GM21825 (cell line): ENCODE measurements at regions not wholly inside any gene's neighbourhood (a gene's known extent, or its start where the extent isn't known, plus 50 kb on each side); places are given as distances from the start of the nearest gene placed in this dataset.

ENCODE experiments used
- ATAC-seq: cut with Tn5 transposase; IDR thresholded peaks from one replicate; pipeline ENCODE4 v1.9.1; 2021; ENCODE audit warnings: mild to moderate bottlenecking, moderate library complexity; ENCODE audit not compliant: unreplicated experiment

DNA sequence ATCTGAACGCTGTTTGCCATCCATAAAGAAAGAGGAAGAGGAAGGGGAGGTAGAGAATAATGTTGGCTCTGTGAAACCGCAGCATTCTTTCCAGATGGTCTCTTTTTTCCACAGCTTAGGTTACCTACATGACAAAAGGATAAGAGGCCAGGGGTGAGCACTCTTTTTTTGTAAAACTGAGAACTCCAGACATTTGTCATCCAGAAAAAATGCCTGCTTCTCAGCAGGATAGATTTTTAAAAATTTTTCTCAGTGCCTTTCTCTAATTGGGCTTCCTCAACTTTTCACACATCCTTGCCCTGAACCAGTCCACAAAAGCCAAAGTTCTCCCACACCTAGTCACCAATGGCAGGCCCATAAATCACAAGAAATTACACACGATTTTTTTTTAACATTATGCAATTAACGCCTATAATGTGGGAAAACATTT is 158.1 kb upstream of the TENM3 start:
- ATAC-seq = no peak

DNA sequence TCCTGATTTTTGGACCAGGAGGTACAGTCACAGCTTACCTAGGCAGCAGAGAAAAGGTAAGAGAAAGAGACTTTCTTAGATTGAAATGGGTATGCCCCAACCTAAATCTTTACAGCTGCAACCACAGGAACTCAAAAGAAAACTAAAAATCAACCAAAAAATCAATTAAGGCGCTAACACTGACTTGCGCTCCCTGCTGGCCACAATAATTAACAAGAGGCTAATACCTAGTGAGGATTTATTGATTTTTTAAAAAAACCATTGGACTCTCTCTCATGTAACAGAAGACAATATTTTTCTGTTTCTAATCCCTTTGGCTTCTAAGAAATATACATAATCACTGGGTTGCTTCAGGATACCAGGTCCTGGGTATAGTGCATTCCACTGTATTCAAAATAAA is 153.9 kb upstream of the TENM3 start:
- ATAC-seq = no peak

DNA sequence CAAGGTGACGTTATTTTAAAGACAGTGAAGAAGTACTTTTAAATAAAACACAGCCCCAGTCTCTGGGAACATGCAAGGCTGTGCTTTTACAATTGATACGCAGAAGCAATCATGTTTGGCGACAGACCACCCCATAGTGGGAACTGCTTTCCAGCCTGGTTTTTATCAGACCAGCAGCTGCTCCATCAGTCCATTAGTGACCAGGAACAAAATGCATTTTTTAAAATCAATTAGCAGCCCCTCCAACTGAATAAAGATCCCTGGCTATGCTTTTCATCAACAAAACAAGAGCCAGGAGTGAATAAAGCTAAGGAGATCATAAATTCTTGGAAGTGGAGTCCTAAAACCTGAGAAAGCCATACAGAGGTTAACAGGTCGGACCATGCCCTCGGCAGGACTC is 153.0 kb upstream of the TENM3 start:
- ATAC-seq = no peak

DNA sequence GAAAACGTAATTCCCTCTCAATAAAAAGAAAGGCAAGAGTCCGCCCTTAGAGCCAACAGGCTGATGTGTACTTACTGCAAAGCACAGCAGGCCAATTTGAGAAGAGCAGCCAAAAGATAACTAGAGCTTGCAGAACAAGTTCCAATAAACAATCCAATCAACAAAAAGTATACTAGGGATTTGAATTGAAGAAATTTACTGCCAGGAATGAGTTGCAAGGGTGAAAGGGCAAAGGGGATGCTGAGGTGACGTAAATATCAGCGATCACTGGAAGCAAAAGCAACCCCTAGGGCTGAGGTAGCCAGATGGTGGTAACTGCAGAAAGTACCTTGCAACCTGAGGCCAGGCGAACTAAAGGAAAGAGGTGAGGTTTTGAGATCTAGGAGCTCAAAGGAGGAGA is 152.1 kb upstream of the TENM3 start:
- no peak for ATAC-seq

DNA sequence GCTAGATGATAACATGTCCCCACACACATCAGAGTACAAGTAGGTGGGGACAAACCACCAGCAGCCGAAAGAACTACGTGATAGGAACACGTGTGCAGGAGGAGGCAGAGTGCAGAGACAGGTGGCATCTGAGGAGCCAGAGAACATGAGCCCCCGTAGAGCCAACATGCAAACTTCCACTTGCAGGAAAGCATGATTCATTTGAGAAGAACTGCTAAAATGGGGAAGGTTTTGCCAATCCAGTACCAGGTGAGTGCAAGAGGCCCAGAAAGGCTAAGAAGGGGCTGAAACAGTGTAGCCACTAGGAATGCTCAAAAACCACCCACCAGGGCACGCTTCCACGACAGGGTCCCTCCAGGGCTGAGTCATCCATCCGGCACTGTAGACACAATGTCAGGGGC is 149.8 kb upstream of the TENM3 start:
- ATAC-seq = no peak

DNA sequence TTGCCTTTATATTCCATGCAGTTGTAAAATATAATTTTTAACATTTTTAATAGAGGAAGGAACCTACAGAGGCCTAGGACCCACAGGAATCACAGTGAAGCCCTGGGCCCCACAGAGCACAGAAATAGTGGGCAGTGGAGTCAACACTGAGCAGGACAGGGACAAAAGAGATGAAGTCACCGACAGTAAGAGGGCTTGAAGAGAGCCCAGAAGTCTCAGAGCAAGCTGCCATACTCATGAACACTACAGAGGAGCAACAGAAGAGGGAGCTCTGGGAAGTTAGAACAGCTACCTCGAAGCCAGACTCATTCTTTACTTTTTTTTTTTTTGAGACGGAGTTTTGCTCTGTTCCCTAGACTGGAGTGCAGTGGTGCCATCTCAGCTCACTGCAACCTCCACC is 149.3 kb upstream of the TENM3 start:
- ATAC-seq = no peak

DNA sequence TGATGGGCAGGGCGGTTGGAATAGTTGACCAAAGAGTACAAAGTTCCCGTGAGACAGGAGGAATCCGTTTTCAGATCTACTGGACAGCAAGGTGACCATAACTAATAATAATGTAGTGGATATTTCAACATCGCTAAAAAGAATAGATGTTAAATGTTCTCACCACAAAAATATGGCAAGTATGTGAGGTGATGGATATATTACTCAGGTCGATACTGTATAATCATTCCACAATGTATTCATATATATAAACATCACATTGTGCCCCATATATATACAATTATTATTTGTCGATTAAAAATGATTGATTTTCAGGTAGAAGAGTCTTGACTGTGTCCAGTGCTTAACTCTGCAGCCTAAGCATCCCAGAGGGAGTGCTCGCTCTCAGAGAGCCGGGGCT is 141.6 kb upstream of the TENM3 start:
- no peak for ATAC-seq

DNA sequence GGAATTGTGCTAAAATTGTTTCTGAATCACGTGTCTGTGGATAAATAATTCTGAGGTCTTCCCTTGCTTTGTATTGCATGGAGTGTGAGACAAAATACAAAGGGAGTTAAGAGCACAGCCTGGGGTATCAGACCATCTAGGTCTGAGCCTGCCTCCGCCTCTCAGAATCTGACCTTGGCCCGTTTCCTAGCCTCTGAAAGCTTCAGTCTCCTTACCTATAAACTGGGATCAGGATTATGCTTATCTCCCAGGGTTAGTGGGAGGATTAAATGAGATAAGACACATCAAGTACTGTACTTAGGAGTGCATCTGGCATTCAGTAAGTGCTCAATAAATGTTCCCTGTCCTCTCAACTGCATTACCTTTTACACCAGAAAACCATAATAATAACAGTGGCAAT is 140.6 kb upstream of the TENM3 start:
- ATAC-seq = no peak

DNA sequence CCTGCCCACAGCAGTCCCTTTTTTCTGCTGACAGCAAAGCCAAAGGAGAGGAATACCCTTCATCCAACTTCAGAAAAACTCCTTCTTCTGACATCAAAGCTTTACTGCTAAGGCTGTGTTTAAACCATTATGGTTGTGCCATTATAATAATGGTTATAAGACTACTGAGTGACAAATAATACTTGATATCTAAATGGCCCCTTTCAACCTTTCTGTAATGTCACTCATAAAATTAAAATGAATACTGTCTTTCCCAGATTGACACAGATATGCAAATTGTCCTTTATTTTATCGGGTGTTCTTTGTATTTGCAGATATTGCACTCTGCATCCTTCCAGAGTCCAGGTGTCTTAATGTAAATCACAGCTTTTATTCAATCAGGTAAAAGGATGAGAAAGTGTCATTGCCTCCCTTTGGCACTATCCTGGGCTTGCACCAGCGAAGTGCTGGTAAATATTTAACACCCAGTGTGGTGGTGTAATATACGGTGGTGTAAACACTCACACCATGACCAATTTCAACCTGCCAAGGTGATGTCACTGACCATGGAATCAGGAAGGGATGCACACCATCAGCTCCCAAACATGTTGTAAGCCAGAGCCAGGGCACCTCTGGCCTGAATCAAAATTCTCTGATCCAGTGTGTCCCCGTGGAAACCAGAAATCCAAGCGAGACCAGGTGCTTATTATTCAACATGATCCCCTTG is 139.4 kb upstream of the TENM3 start:
- no peak for ATAC-seq

DNA sequence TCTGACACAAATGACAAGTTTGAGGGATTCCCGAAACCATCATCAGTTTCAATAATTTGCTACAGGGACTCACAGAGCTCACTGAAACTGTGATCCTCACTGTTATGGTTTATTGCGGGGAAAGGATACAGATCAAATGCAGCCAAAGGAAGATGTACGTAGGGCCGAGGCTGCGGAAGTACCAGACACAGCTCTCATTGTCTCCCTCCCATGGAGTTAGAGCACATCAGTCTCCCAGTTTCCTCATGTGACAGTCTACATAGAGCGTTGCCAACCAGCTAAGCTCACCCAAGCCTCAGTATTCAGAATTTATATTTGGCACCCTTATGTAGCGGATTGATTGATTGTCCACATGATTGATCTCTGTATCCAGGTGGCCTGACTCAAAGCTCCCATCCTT is 137.8 kb upstream of the TENM3 start:
- no peak for ATAC-seq

DNA sequence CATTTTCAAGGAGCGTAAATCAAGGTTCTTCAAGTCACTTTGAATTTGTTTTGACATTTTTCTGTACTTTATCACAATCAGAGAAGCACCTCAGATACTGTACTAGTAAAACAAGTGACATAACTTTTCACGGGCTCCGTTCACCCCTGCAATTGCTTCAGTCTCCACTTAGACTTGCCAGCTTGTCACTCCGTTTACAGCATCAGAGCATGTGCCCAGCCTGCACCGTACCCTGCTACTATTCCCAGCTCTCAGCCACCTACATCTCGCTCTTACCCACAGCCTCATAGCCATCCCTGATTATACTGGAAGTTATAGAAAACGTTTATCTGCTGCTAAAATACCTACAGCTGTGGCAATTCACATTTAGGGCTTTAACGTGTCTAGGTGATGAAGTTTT is 135.3 kb upstream of the TENM3 start:
- no peak for ATAC-seq

DNA sequence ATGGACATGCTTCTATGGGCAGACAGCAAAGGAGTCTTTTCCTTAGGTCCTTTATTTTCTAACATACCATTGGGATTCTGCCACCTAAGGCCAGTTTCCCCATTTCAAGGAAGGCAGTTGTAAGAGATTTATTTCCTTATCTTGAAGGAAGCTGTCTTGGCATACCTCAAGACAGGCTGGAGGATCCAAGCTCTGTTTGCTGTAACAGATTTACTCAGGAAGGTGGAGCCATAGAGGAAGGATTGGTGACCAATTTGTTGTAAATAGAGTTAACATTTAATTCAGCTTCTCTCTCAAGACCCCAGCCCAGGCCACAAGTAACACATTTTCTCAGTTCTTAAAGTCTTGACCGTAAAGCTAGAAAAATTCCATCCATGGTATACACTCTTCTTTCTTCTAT is 131.6 kb upstream of the TENM3 start:
- no peak for ATAC-seq

DNA sequence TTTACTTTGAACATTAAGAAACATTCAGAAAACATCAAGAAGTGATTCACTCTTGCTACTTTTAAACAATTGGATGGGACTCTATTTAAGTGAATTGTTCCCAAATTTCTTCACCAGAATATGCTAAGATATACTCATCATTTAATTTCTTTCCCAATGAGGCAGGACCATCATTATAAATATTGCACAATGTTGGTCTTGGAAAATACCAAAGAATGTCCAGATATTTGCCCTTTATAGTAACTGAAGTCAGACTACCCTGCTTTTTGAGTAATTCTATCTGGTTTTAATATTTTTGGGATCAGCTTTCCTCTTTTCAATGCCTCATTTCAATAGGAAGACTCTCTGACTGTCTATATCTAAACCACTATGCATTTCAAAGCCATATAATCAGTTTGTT is 129.4 kb upstream of the TENM3 start:
- no peak for ATAC-seq

DNA sequence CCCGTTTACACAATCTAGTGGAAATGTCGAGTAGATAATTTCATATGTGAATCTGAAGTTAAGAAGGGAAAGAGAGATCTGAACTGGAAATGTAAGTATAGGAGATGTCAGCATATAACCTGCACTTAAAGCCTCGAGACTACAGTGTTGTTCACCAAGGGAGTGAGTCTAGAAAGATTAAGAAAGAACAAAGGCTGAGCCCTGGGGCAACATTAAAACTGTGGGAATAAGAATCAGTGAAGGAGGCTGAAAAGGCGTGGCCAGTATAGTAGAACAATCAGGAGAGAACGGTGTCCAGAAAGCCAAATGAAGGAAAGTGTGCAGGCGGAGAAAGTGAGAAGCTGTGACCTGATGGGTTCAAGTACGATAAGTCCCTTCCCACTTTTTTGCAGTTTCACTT is 118.8 kb upstream of the TENM3 start:
- ATAC-seq = no peak

DNA sequence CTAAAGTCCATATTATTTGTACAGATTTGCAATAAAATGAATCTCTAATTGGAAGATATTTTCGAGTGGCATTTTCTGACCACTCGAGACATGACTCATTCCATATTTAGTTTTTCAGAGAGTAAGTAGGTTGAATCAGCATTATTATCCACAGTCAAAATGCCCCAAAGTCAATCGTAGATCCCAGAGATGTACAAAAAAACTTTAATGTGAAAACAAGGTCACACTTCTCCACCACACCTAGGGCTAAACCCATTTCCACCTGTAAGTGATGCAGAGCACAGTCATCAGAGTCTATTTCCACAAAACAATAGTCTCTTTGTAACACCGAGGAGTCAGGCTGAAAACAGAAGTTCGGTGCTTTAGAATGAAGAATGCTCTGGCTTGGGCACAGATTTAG is 117.1 kb upstream of the TENM3 start:
- ATAC-seq = no peak

DNA sequence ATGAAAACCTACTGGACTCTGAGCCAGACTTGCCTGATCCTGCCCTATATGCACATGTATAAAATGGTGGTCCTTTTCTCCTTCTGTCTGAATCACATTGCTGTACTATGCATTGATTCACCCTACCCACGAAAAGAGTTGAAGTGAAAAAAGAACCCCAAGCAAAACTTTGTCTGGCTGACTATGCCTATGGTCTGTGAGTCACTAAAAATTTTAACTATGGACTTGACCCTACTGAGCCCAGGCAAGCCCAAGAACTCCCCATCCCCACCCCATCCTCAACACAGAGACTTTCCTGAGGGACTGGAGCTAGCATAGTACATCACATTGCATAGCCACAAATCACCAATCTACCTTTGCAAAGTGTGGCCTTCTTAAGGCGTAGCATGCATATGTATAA is 116.6 kb upstream of the TENM3 start:
- ATAC-seq = no peak

DNA sequence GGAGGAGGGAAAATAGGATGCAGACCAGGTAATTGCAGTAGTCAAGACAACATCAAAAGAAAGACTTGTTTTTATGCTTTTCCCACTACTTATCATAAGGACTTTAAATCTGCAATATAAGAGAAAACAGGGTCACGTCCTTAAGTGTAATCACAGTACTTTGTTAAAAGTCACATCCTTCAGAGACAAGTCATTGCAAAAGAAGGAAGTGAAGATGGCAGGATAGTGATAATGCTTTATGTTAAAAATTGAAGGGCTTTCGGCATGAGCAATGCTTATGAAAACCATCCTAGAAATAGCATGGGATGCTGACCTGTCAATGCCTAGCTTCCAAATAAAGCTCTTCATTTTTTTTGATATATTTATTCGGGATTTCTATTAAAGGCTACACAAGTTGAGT is 110.2 kb upstream of the TENM3 start:
- no peak for ATAC-seq

DNA sequence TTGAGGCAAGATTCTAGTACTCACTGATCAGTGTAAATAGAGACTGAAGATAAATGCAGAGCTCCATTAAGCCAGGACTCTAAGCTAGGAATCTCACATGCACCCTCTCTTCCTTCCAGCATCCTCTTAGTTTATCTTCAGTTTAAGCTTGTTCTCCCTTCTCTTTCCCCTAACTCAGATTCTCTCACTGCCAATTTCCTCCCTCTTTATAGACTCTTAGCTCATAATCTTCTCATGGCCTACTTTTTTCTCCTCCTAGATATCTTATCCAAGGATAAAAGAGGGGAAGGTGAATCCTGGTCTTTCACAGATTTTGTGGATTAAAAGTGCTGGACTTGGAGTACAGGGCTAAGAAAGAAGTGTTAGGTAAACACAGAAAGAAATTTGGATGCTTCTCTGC is 108.9 kb upstream of the TENM3 start:
- ATAC-seq = no peak

DNA sequence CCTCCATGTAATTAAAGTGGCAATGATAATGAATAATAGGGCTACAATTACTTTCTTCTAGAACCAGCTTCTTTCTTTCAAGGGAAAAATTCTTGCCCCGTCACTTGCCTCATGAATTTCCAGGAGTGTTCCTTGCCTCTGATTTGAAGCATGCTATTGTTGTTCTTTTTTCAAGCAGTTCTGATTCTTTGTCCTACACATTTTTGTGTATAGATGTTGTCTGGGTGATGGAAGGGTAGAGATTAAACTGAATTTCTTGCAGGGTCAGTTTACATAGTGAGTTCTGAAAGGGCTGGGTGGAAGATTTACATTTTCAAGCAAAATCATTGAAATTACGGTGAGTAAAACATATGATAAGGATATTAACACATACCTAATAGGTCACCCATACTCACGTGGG is 107.0 kb upstream of the TENM3 start:
- ATAC-seq = no peak

DNA sequence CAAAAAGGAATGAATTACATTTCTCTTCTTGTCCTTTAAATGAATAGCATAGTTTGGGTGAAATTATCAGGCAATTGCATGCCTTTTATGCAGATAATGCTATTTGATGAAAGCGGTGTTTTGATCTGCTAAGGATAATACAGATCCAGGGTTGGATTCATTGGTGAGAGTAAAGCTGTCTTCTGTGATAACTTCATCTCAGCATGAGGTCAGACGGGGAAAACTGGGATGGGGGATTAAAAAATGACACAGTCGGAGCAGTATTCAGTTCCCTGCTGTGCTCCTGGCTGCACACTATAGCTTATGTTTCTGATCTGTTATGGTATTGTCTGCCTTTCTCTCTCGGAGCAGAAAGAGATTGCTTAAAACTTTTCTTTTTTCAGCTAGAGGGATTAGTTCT is 105.9 kb upstream of the TENM3 start:
- no peak for ATAC-seq

DNA sequence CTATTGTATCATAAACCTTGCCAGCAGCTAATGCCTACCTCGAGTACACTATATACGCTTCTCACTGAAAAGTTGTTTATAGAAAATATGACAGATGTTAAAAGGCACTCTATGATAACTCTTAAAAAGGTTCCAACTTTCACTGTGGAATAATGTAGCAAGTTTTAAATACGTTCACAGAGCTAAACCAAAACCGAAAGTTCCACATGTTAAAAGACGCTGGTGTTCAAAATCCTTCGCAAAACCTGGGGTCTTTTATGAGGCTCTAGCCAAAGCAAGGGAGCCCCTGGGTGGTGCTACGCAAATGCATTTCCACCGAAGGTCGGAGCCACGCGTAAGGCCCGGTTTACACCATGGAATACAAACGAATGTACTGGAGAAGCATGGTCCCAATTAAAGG is 103.7 kb upstream of the TENM3 start:
- no peak for ATAC-seq

DNA sequence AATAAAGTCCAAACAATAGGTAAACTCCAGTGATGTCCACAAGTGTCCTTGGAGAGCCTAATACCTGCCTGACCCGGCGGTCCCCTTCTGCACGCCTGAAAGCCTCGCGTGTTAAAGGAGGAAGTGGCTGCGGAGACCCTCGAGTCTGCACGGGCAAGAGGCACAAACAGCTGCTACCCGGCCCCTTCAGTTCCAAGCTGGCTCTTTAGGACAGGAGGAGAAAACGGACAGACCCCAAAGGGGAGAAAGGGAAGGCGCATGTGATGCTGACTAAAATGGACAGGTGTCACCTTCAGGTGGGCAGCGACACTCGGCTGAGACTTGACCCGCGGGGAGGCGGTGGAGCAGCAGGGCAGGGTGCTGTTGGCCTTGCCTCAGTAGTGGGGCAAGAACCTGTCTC is 102.7 kb upstream of the TENM3 start:
- no peak for ATAC-seq

DNA sequence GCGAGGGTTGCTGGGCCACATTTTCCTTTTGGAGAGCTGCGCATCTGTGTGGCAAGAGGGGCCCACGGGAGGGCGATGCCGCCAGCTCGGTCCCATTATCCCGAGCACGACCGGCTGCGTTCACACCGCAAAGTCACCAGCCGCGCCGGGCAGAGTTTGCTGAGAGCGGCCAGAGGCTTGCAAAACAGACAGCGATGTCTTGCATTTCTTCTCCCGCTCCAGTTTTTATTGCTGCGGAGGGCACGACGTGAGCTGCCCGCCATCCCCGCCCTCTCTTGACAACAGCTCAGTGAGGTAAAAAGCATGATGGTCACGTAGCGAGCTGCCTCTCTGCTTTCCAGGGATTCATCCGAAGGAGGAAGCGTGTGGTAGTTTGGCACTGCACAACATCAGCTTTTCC is 102.1 kb upstream of the TENM3 start:
- no peak for ATAC-seq
